AG04449 (cell line): ENCODE measurements at regions not wholly inside any gene's neighbourhood (a gene's known extent, or its start where the extent isn't known, plus 50 kb on each side); places are given as distances from the start of the nearest gene placed in this dataset.

Experiments used
- CTCF ChIA-PET: fragments of 350-600 bp; formaldehyde crosslinking; extraction: SDS; loops from one replicate; lab custom pipeline; 2021; ENCODE audit warnings: antibody characterized with exemption; lab: Yijun Ruan, JAX
- POLR2A ChIA-PET: fragments of 400-600, 350-600 bp; formaldehyde crosslinking; extraction: SDS; loops from one replicate; lab custom pipeline; 2020; ENCODE audit warnings: antibody characterized with exemption, inconsistent platforms; lab: Yijun Ruan, JAX
- DNase-seq: peaks from one replicate; pipeline ENCODE4 v3.0.0-alpha.2; 2010; ENCODE audit warnings: low read depth, low spot score
- H3K4me3 ChIP-seq: 2 replicates; pipeline ENCODE4 v1.5.1; 2011; ENCODE audit warnings: low read depth, mild to moderate bottlenecking, control low read depth, low read length
- CTCF ChIP-seq: IDR thresholded peaks from one replicate; pipeline ENCODE4 v1.5.1; 2011; ENCODE audit warnings: mild to moderate bottlenecking, moderate library complexity, low read length, control low read depth, inconsistent platforms; ENCODE audit not compliant: insufficient read depth; ENCODE audit errors: missing control alignments

- CTCF ChIA-PET: no interaction called here
- POLR2A ChIA-PET: no interaction called here
- H3K4me3 ChIP-seq: no peak overlapping the region
- no peak for DNase-seq
- no peak for TF ChIP-seq CTCF
These were observed 111.7 kb downstream of the CXXC4 start for GRCh38 chr4:104382961-104383360.

- CTCF ChIA-PET: no interaction called here
- POLR2A ChIA-PET: no interaction called here
- TF ChIP-seq CTCF: no peak
- H3K4me3 ChIP-seq: no peak overlapping the region
- no peak for DNase-seq
These were observed 113.0 kb downstream of the CXXC4 start for GRCh38 chr4:104381729-104382128.

GRCh38 chr4:104365618-104366017 lies 129.1 kb downstream of the CXXC4 start:
- no peak for DNase-seq
- TF ChIP-seq CTCF: no peak
- POLR2A ChIA-PET: no interaction called here
- CTCF ChIA-PET: no interaction called here
- H3K4me3 ChIP-seq: no peak overlapping the region

- no peak for TF ChIP-seq CTCF
- CTCF ChIA-PET: no interaction called here
- POLR2A ChIA-PET: no interaction called here
- DNase-seq: no peak
- no peak overlapping the region for H3K4me3 ChIP-seq
These were observed 141.2 kb downstream of the CXXC4 start for GRCh38 chr4:104353481-104353880.

GRCh38 chr4:104352211-104352610 lies 142.5 kb downstream of the CXXC4 start:
- CTCF ChIA-PET: no interaction called here
- DNase-seq: no peak
- TF ChIP-seq CTCF: no peak

GRCh38 chr4:104351706-104352105 lies 143.0 kb downstream of the CXXC4 start:
- ChIA-PET POLR2A (no interaction called here), CTCF (no interaction called here)
- TF ChIP-seq CTCF: no peak
- H3K4me3 ChIP-seq: no peak overlapping the region
- DNase-seq: no peak

More at GRCh38 chr4:104352211-104352610, 142.5 kb downstream of the CXXC4 start:
- POLR2A ChIA-PET: no interaction called here
- no peak overlapping the region for H3K4me3 ChIP-seq
